Aorta (tissue), 5 donors: ENCODE measurements at regions not wholly inside any gene's neighbourhood (a gene's known extent, or its start where the extent isn't known, plus 50 kb on each side); places are given as distances from the start of the nearest gene placed in this dataset.
"Not testable (repeated sequence)": the region's sequence is repeated elsewhere in the genome, so short reads cannot be mapped to it uniquely, and the experiment has no call there.

ENCODE experiments used
- ATAC-seq: fragments of 200-7000 bp; cut with Tn5 transposase; one replicate; pipeline ENCODE4 v1.9.1; 2022; ENCODE audit warnings: moderate library complexity; ENCODE audit not compliant: low FRiP score
- DNase-seq, 2 donors: peaks; one replicate each; pipeline ENCODE4 v3.0.0-alpha.2; 2020
- H3K27ac ChIP-seq, 2 donors: one replicate each; pipeline ENCODE4 v1.5.1; 2013; ENCODE audit warnings: low read length in 2 of 2, mild to moderate bottlenecking in 2 of 2, moderate library complexity in 2 of 2, control low read depth in 1 of 2, inconsistent platforms in 1 of 2, low read depth in 1 of 2
- H3K27me3 ChIP-seq, 2 donors: one replicate each; pipeline ENCODE4 v1.6.1; 2013; ENCODE audit warnings: control low read depth in 1 of 2, low read length in 1 of 2, mild to moderate bottlenecking in 1 of 2, moderate library complexity in 1 of 2; ENCODE audit not compliant: insufficient read depth in 2 of 2, control insufficient read depth in 1 of 2
- H3K36me3 ChIP-seq, 2 donors: one replicate each; pipeline ENCODE4 v1.6.1; 2013; ENCODE audit warnings: control low read depth in 1 of 2, low read length in 1 of 2, mild to moderate bottlenecking in 1 of 2; ENCODE audit not compliant: insufficient read depth in 2 of 2, control insufficient read depth in 1 of 2
- H3K4me1 ChIP-seq, 2 donors: one replicate each; pipeline ENCODE4 v1.6.1; 2013; ENCODE audit warnings: low read length in 2 of 2, control low read depth in 1 of 2, mild to moderate bottlenecking in 1 of 2, moderate library complexity in 1 of 2; ENCODE audit not compliant: insufficient read depth in 2 of 2, control insufficient read depth in 1 of 2
- H3K4me3 ChIP-seq, 2 donors: one replicate each; pipeline ENCODE4 v1.5.1; 2013; ENCODE audit warnings: low read length in 2 of 2, control low read depth in 1 of 2, mild to moderate bottlenecking in 1 of 2
- H3K9me3 ChIP-seq: one replicate; pipeline ENCODE4 v1.6.1; 2013; ENCODE audit warnings: mild to moderate bottlenecking, low read length; ENCODE audit not compliant: control insufficient read depth
- WGBS, 2 donors: extraction: QIAGEN DNeasy Blood & Tissue Kit; methylation state at CpG; one replicate each; pipeline ENCODE4 v1.1.7; 2013; 5-methylcytosine and 5-hydroxymethylcytosine counted together
- intact Hi-C, 2 donors: fragments of 100-400 bp; cut with DNase I; formaldehyde crosslinking; loops; one replicate each; pipeline versions ENCODE4 v1.14.2 to v1.15.0; 2022
- donor health status: healthy with polysubstance abuse.
- donor health status: Bipolar disorder and iron deficiency.
- donor health status: DM: no; HTN: no; CAD: no.
- donor health status: DM: no; HTN: no; CAD: no.
- donor health status: DM: yes; HTN: yes; CAD: no.

GRCh38 chr7:27457120-27457519 is 205.6 kb downstream of the HIBADH start:
- H3K27me3 ChIP-seq, intact Hi-C loops, H3K9me3 ChIP-seq, H3K4me1 ChIP-seq, H3K36me3 ChIP-seq, H3K27ac ChIP-seq, DNase-seq, H3K4me3 ChIP-seq: not testable (repeated sequence)
- ATAC-seq, result peak; percentile 44
- 71 to 75% methylated on average over 16 of the region's 16 CpGs for WGBS, 2 donors

- H3K9me3 ChIP-seq, H3K36me3 ChIP-seq, H3K27ac ChIP-seq, H3K4me1 ChIP-seq, ATAC-seq, DNase-seq, intact Hi-C loops, H3K27me3 ChIP-seq, H3K4me3 ChIP-seq: not testable (repeated sequence)
- 73% methylated on average over 28 to 32 of the region's 35 CpGs for WGBS, 2 donors
These were observed 204.8 kb downstream of the HIBADH start for GRCh38 chr7:27457603-27458565.

GRCh38 chr7:27459021-27459730 is 203.5 kb downstream of the HIBADH start:
- Histone ChIP-seq H3K9me3 (no peaks in the 10 kb centered on the region), H3K27ac (no peak overlapping the region), H3K36me3 (no peaks in the 10 kb centered on the region), H3K27me3 (no peaks in the 10 kb centered on the region), H3K4me1 (no peaks in the 10 kb centered on the region), H3K4me3 (no peak overlapping the region)
- no peak for DNase-seq
- WGBS, 2 donors, result 73 to 77% methylated on average over 4 of the region's 4 CpGs
- no peak for ATAC-seq
- intact Hi-C loops, result no loop called here

- Histone ChIP-seq H3K9me3 (no peaks in the 10 kb centered on the region), H3K27ac (no peak overlapping the region), H3K4me3 (no peak overlapping the region), H3K27me3 (no peaks in the 10 kb centered on the region), H3K36me3 (no peaks in the 10 kb centered on the region), H3K4me1 (no peaks in the 10 kb centered on the region)
- WGBS, 2 donors, result 79 to 81% methylated on average over 2 of the region's 2 CpGs
- DNase-seq (no peak), ATAC-seq (no peak)
- intact Hi-C loops, result no loop called here
These were observed 203.0 kb downstream of the HIBADH start for GRCh38 chr7:27459731-27460053.

- H3K4me3 ChIP-seq, result no peak overlapping the region
- H3K36me3 ChIP-seq, result no peaks in the 10 kb centered on the region
- H3K9me3 ChIP-seq, result no peaks in the 10 kb centered on the region
- 44 to 52% methylated on average over 8 of the region's 8 CpGs for WGBS, 2 donors
- DNase-seq (no peak), ATAC-seq (no peak)
- H3K27me3 ChIP-seq, result no peaks in the 10 kb centered on the region
- no peak overlapping the region for H3K27ac ChIP-seq
- no peaks in the 10 kb centered on the region for H3K4me1 ChIP-seq
- intact Hi-C loops, result no loop called here
These were observed 200.0 kb downstream of the HIBADH start for GRCh38 chr7:27462575-27463270.

GRCh38 chr7:27464970-27465369 is 197.7 kb downstream of the HIBADH start:
- H3K36me3 ChIP-seq, result no peaks in the 10 kb centered on the region
- no peaks in the 10 kb centered on the region for H3K9me3 ChIP-seq
- H3K27me3 ChIP-seq, result no peaks in the 10 kb centered on the region
- no peak for DNase-seq
- intact Hi-C loops, result no loop called here
- no peak for ATAC-seq
- 77 to 87% methylated on average over 2 of the region's 2 CpGs for WGBS, 2 donors
- no peaks in the 10 kb centered on the region for H3K4me1 ChIP-seq
- H3K27ac ChIP-seq, result no peak overlapping the region
- H3K4me3 ChIP-seq, result no peak overlapping the region

- H3K27me3 ChIP-seq, result no peaks in the 10 kb centered on the region
- no peak overlapping the region for H3K27ac ChIP-seq
- 60 to 66% methylated on average over 5 of the region's 5 CpGs for WGBS, 2 donors
- no peaks in the 10 kb centered on the region for H3K9me3 ChIP-seq
- DNase-seq, result no peak
- no peak overlapping the region for H3K4me3 ChIP-seq
- intact Hi-C loops, result no loop called here
- no peaks in the 10 kb centered on the region for H3K4me1 ChIP-seq
- no peak for ATAC-seq
- no peaks in the 10 kb centered on the region for H3K36me3 ChIP-seq
These were observed 196.0 kb downstream of the HIBADH start for GRCh38 chr7:27466703-27467102.

- 53 to 57% methylated on average over 4 of the region's 4 CpGs for WGBS, 2 donors
- Histone ChIP-seq H3K27me3 (no peaks in the 10 kb centered on the region), H3K4me3 (no peak overlapping the region), H3K4me1 (no peaks in the 10 kb centered on the region), H3K9me3 (no peaks in the 10 kb centered on the region), H3K36me3 (no peaks in the 10 kb centered on the region), H3K27ac (no peak overlapping the region)
- DNase-seq (no peak), ATAC-seq (no peak)
- intact Hi-C loops, result no loop called here
These were observed 190.6 kb downstream of the HIBADH start for GRCh38 chr7:27472043-27472442.
